ENCODE measurements at regions not wholly inside any gene's neighbourhood (a gene's known extent, or its start where the extent isn't known, plus 50 kb on each side); places are given as distances from the start of the nearest gene placed in this dataset.

DNA sequence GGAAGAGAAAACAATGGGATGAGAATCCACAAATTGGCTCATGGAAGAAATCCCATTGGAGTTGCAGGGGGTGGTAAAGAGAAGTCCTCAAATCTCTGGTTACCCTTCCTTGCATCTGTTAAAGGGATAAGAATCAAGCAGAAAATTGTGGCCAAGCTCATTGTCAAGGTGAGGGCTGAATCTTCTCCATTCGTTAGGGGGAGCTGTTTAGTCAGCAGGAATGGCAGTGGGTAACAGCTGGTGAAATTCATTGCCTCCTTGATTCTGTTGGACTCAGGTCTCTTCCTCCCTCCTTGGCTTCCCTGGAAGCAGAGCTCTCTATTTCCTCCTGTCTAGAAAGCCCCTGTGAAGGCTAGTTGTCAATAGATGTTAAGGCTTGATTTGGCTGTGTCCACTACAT is 343.1 kb upstream of the SEMA6D start:
- H3K4me3 ChIP-seq (ENCODE audit: low read depth, low read length): no peak overlapping the region
- in situ Hi-C loops (cut with HindIII; ENCODE audit: low sequenced_read_pairs): no loop called here
- no peak for DNase-seq (ENCODE audit: low read depth, low spot score)
- peak; percentile 41 for TF ChIP-seq CTCF (IDR thresholded peaks at IDR 0.05; ENCODE audit: low read depth, low read length)

DNA sequence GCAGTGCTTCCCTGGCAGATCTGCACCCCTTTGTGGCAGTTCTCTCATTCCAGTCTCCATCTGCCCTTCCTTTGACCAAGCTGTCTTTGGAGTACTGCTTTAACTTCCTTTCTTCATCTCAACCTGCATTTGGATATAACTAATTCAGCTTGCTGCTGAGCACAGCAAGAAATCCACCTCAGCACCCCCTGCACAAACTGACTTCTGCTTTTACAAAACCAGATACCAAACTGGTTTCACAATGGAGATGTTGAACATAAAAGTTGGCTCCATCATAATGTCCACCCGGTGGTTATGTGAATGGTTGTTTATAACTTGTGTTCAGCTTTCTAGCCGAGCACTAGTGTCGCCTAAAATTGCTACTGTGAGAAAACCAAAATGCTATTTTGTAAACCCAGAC is 341.1 kb upstream of the SEMA6D start:
- no peak overlapping the region for H3K4me3 ChIP-seq (ENCODE audit: low read depth, low read length)
- in situ Hi-C loops (cut with HindIII; ENCODE audit: low sequenced_read_pairs): no loop called here
- DNase-seq (ENCODE audit: low read depth, low spot score): no peak
- no peak for TF ChIP-seq CTCF (IDR thresholded peaks at IDR 0.05; ENCODE audit: low read depth, low read length)

- no peak for DNase-seq (ENCODE audit: low read depth, low spot score)
- no peak overlapping the region for H3K4me3 ChIP-seq (ENCODE audit: low read depth, low read length)
- in situ Hi-C loops (cut with HindIII; ENCODE audit: low sequenced_read_pairs): no loop called here
- TF ChIP-seq CTCF (IDR thresholded peaks at IDR 0.05; ENCODE audit: low read depth, low read length): no peak
Measured at GRCh38 chr15:47377465-47377864, 339.8 kb upstream of the SEMA6D start.

DNA sequence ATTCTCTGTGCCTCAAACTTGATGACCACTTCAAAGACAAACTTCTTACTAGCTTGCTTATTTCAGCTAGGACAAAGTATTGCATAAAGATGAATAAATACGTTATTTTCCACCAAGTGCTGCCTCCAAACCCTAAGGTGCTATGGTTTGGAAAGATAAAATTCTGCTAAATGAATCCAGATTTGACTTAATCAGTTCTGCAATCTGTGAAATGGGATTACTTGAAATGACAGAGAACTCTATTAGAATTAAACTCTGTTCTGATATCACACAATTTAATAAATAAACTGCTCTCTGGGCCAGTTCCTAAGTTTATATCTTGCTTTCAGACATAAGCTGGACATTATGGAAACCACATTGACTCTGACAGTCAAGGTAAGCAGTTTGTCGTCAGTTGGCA is 338.8 kb upstream of the SEMA6D start:
- in situ Hi-C loops (cut with HindIII; ENCODE audit: low sequenced_read_pairs): no loop called here
- DNase-seq (ENCODE audit: low read depth, low spot score): no peak
- TF ChIP-seq CTCF (IDR thresholded peaks at IDR 0.05; ENCODE audit: low read depth, low read length): no peak
- H3K4me3 ChIP-seq (ENCODE audit: low read depth, low read length): no peak overlapping the region

DNA sequence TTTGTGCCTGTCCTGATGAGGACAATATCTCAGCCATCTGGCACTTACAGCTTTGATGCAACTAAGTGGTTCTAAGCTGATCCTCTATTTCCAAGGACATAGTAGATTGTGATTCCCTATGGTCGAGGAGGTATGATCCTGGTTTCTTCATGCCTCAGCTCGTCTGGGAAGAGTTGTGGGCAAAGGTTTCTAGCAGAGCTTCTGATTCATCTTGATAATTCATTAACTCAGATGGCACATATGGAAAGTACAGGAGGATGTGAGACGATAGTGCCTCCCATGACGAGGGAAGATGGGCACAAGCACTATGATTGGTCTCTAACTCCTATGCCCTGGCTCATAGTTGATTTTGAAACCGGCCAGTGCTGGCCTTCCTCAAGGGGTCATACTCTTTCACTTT is 334.2 kb upstream of the SEMA6D start:
- DNase-seq (ENCODE audit: low read depth, low spot score): no peak
- no peak overlapping the region for H3K4me3 ChIP-seq (ENCODE audit: low read depth, low read length)
- in situ Hi-C loops (cut with HindIII; ENCODE audit: low sequenced_read_pairs): no loop called here
- TF ChIP-seq CTCF (IDR thresholded peaks at IDR 0.05; ENCODE audit: low read depth, low read length): no peak

GRCh38 chr15:47383801-47384200 is 333.5 kb upstream of the SEMA6D start:
- H3K4me3 ChIP-seq (ENCODE audit: low read depth, low read length): no peak overlapping the region
- in situ Hi-C loops (cut with HindIII; ENCODE audit: low sequenced_read_pairs): no loop called here
- no peak for TF ChIP-seq CTCF (IDR thresholded peaks at IDR 0.05; ENCODE audit: low read depth, low read length)
- DNase-seq (ENCODE audit: low read depth, low spot score): no peak

- no peak for TF ChIP-seq CTCF (IDR thresholded peaks at IDR 0.05; ENCODE audit: low read depth, low read length)
- in situ Hi-C loops (cut with HindIII; ENCODE audit: low sequenced_read_pairs): no loop called here
- no peak overlapping the region for H3K4me3 ChIP-seq (ENCODE audit: low read depth, low read length)
- peak; percentile 89 for DNase-seq (ENCODE audit: low read depth, low spot score)
Measured at GRCh38 chr15:47384341-47384740, 333.0 kb upstream of the SEMA6D start.
